ENCODE measurements at regions not wholly inside any gene's neighbourhood (a gene's known extent, or its start where the extent isn't known, plus 50 kb on each side); places are given as distances from the start of the nearest gene placed in this dataset.

DNA sequence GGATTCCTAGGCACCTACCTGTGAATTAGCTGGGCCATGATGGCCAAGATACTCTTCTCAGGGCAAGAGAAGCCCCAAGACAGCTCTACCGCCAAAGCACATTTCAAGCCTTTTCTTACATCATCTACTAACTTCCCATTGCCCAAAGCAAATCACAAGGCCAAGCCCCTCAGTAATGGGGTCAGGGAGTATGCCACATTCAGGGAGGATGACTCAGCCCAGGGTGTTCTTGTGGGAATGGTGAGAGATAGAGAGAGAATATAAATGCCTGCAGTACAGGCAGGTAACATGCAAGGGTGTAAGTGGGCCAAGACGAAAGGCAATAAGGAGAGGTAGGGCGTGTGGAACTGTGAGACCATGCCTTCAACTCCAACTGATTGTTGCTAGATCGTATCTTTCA is 162.5 kb upstream of the ISX start:
- TF ChIP-seq CTCF (IDR thresholded peaks at IDR 0.05; ENCODE audit: insufficient read depth, low read length, poor library complexity, severe bottlenecking) = no peak
- Histone ChIP-seq H3K4me3 (replicated peaks; ENCODE audit: low read depth, low read length) (no peak overlapping the region), H3K36me3 (ENCODE audit: control insufficient read depth, insufficient read depth, low read length) (no peaks in the 10 kb centered on the region), H3K27me3 (replicated peaks; ENCODE audit: control insufficient read depth, insufficient read depth, low read length) (no peaks in the 10 kb centered on the region)
- no peak for DNase-seq (ENCODE audit: extremely low read depth, insufficient read length)

DNA sequence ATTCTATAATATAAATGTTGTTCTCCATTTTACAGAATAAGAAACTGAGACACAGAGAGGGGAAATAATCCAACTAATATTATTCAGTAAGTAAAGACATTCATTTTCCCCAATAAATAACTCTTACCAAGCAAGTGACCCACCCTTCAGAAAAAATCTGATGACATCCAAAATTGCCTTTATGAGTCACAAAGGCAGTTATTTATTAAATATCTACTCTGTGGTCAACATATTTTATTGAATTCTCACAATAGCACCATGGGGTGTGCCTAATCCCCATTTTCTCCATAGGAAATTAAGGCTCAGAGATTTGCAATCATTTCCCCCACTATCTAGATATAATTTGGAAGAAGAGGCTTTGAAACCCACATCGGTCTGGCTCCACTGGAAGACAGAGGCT is 161.5 kb upstream of the ISX start:
- Histone ChIP-seq H3K36me3 (ENCODE audit: control insufficient read depth, insufficient read depth, low read length) (no peaks in the 10 kb centered on the region), H3K27me3 (replicated peaks; ENCODE audit: control insufficient read depth, insufficient read depth, low read length) (no peaks in the 10 kb centered on the region), H3K4me3 (replicated peaks; ENCODE audit: low read depth, low read length) (no peak overlapping the region)
- no peak for TF ChIP-seq CTCF (IDR thresholded peaks at IDR 0.05; ENCODE audit: insufficient read depth, low read length, poor library complexity, severe bottlenecking)
- no peak for DNase-seq (ENCODE audit: extremely low read depth, insufficient read length)

DNA sequence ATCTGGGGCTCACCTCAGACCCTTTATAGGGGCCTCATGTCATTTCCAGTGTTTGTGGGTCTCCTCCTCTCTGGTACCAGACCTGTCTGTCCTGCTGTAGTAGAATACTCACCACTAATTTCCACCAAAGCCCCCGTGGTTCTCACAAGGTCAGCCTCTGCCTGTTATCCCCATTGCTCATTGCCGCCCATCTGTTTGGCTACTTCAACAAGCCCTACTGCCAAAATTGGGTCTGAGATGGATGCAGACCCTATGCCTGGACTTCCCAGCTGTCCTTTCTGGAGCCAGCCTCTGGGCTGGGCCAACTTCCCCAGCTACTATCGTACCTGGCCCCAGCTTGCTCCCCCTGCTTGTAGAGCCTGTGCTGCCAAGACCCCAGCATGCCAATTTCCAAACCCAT is 152.1 kb upstream of the ISX start:
- Histone ChIP-seq H3K4me3 (replicated peaks; ENCODE audit: low read depth, low read length) (no peak overlapping the region), H3K27me3 (replicated peaks; ENCODE audit: control insufficient read depth, insufficient read depth, low read length) (no peaks in the 10 kb centered on the region; the same call in 1 of the 2 replicates), H3K36me3 (ENCODE audit: control insufficient read depth, insufficient read depth, low read length) (no peaks in the 10 kb centered on the region)
- no peak for TF ChIP-seq CTCF (IDR thresholded peaks at IDR 0.05; ENCODE audit: insufficient read depth, low read length, poor library complexity, severe bottlenecking)
- DNase-seq (ENCODE audit: extremely low read depth, insufficient read length) = no peak

GRCh38 chr22:34914846-34915245 is 151.1 kb upstream of the ISX start:
- Histone ChIP-seq H3K27me3 (replicated peaks; ENCODE audit: control insufficient read depth, insufficient read depth, low read length) (no peaks in the 10 kb centered on the region; the same call in 1 of the 2 replicates), H3K36me3 (ENCODE audit: control insufficient read depth, insufficient read depth, low read length) (no peaks in the 10 kb centered on the region), H3K4me3 (replicated peaks; ENCODE audit: low read depth, low read length) (no peak overlapping the region)
- no peak for DNase-seq (ENCODE audit: extremely low read depth, insufficient read length)
- TF ChIP-seq CTCF (IDR thresholded peaks at IDR 0.05; ENCODE audit: insufficient read depth, low read length, poor library complexity, severe bottlenecking) = no peak

DNA sequence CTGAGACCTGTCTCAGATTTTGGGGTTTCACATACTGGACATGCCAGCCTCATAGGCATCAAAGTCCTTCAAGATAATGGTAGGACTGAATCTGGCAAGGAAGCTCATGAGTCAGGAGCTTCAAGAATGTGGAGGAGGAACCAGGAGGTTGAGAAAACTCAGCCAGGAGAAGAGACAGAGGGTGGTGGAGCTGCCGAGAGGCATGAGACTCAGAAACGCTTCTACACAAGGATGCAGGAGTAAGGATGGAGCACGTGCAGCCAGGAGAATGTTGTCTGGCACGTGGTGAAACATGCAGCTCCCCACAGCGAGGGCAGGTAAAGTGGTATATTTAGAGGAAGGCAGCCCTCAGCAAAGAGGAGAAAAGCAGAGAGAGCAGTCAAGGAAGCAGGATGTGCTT is 148.7 kb upstream of the ISX start:
- Histone ChIP-seq H3K36me3 (ENCODE audit: control insufficient read depth, insufficient read depth, low read length) (no peaks in the 10 kb centered on the region), H3K27me3 (replicated peaks; ENCODE audit: control insufficient read depth, insufficient read depth, low read length) (no peaks in the 10 kb centered on the region; the same call in 1 of the 2 replicates), H3K4me3 (replicated peaks; ENCODE audit: low read depth, low read length) (no peak overlapping the region)
- DNase-seq (ENCODE audit: extremely low read depth, insufficient read length) = no peak
- no peak for TF ChIP-seq CTCF (IDR thresholded peaks at IDR 0.05; ENCODE audit: insufficient read depth, low read length, poor library complexity, severe bottlenecking)

DNA sequence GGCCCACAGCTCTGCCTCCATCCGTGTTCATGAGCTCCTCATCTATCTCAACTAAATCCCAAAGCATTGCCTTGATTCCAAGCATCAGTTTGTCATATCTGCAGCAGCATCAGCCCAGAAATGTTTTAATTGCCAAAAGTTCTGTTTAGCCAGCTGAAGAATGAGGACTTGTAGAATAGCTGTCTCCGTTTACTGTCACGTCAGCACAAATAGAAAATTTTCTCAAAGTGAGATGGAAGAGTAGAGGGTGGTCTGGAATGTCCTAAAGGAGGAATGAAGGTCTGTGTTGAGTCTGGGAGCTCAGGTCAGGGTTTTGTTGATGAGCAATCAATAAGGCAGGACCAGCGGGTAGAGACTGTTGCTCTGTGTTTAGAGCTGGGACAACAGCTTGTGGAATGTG is 134.9 kb upstream of the ISX start:
- Histone ChIP-seq H3K4me3 (replicated peaks; ENCODE audit: low read depth, low read length) (no peak overlapping the region), H3K36me3 (ENCODE audit: control insufficient read depth, insufficient read depth, low read length) (no peaks in the 10 kb centered on the region), H3K27me3 (replicated peaks; ENCODE audit: control insufficient read depth, insufficient read depth, low read length) (peaks cover 2% of the 10 kb centered on the region; the same call in 1 of the 2 replicates)
- no peak for TF ChIP-seq CTCF (IDR thresholded peaks at IDR 0.05; ENCODE audit: insufficient read depth, low read length, poor library complexity, severe bottlenecking)
- DNase-seq (ENCODE audit: extremely low read depth, insufficient read length) = no peak

Data from GM06990 (cell line).